HCT116 (cell line): ENCODE measurements at regions not wholly inside any gene's neighbourhood (a gene's known extent, or its start where the extent isn't known, plus 50 kb on each side); places are given as distances from the start of the nearest gene placed in this dataset.

Experiments used
- EGR1 ChIP-seq: IDR thresholded peaks from 2 replicates; pipeline ENCODE4 v1.6.1; 2012; ENCODE audit warnings: low read depth
- JUND ChIP-seq: IDR thresholded peaks from 2 replicates; pipeline ENCODE4 v1.6.1; 2012
- POLR2A ChIP-seq: IDR thresholded peaks from 2 replicates; pipeline ENCODE4 v1.7.0; 2011; ENCODE audit warnings: borderline replicate concordance; ENCODE audit not compliant: insufficient read depth, insufficient read length; ENCODE audit errors: extremely low read depth
- POLR2AphosphoS5 ChIP-seq: IDR thresholded peaks from 2 replicates; pipeline ENCODE4 v1.6.1; 2011; ENCODE audit warnings: mild to moderate bottlenecking, low read depth, low read length, moderate library complexity
- RAD21 ChIP-seq: IDR thresholded peaks from 2 replicates; pipeline ENCODE4 v1.6.1; 2012; ENCODE audit warnings: low read depth, mild to moderate bottlenecking
- TCF7L2 ChIP-seq: IDR thresholded peaks from 2 replicates; pipeline ENCODE4 v1.7.0; 2011; ENCODE audit warnings: borderline replicate concordance, inconsistent platforms; ENCODE audit not compliant: insufficient read depth, insufficient read length; ENCODE audit errors: extremely low read depth
- TF ChIP-seq, protein P1 (sequence below), 3 experiments: fragments of 200-600 bp in 1 of 3; sonication (generic) in 1 of 3; IDR thresholded peaks in 2 of 3; conservative IDR thresholded peaks in 1 of 3; 2 replicates each; pipeline ENCODE4 v1.5.1; 2012 to 2017; ENCODE audit warnings: low read depth in 2 of 3, low read length in 2 of 3, antibody characterized with exemption in 1 of 3, borderline replicate concordance in 1 of 3, control low read depth in 1 of 3, mild to moderate bottlenecking in 1 of 3, mixed read lengths in 1 of 3, mixed run types in 1 of 3, moderate library complexity in 1 of 3; ENCODE audit not compliant: insufficient read depth in 1 of 3

DNA sequence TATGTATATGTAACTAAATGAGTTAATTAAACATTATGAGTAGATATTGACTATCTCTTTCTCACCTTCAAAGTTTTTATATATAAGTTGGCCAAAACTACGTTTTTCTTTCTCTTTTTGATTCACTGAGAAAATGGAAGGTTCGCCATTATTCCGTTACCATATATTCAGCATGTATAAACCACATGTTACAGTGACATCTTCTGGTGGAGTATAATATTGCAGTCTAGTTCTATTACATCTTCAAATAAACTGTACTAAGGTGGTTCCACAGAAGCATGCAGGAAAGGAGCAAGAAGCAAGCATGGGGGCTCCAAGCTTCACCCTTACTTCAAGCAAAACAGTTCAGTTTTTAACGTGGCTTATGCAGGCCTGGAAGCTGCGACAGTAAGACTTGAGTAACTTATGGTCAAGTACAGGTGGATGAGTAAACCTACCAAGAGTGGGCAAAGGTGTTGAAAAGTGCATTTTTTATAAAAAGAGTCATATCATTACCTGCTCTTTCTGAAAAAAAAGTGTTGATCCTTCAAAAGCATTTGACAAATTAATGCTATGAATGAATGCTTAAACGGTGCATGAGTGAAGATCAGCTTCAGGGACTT is 129.8 kb upstream of the RAB6C start:
- no peak for TF ChIP-seq POLR2A
- TF ChIP-seq, protein P1, sequence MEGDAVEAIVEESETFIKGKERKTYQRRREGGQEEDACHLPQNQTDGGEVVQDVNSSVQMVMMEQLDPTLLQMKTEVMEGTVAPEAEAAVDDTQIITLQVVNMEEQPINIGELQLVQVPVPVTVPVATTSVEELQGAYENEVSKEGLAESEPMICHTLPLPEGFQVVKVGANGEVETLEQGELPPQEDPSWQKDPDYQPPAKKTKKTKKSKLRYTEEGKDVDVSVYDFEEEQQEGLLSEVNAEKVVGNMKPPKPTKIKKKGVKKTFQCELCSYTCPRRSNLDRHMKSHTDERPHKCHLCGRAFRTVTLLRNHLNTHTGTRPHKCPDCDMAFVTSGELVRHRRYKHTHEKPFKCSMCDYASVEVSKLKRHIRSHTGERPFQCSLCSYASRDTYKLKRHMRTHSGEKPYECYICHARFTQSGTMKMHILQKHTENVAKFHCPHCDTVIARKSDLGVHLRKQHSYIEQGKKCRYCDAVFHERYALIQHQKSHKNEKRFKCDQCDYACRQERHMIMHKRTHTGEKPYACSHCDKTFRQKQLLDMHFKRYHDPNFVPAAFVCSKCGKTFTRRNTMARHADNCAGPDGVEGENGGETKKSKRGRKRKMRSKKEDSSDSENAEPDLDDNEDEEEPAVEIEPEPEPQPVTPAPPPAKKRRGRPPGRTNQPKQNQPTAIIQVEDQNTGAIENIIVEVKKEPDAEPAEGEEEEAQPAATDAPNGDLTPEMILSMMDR (IDR thresholded peaks at IDR 0.05 in 2 of 3, conservative IDR thresholded peaks at IDR 0.05 in 1 of 3; ENCODE audit: borderline replicate concordance in 1 of 3, insufficient read depth in 1 of 3, low read depth in 2 of 3, low read length in 2 of 3): peak; percentile 40 to 74 (median 52); a peak in 5 of 6 replicates
- TF ChIP-seq EGR1: no peak
- TF ChIP-seq TCF7L2: no peak
- TF ChIP-seq RAD21: peak; percentile 74
- no peak for TF ChIP-seq POLR2AphosphoS5
- TF ChIP-seq JUND: no peak
